Fibroblast of lung (primary cell): ENCODE measurements at regions not wholly inside any gene's neighbourhood (a gene's known extent, or its start where the extent isn't known, plus 50 kb on each side); places are given as distances from the start of the nearest gene placed in this dataset.
A peak's percentile ranks its signal among the peaks of the same experiment; 100 is the strongest.
"Not testable (repeated sequence)": the region's sequence is repeated elsewhere in the genome, so short reads cannot be mapped to it uniquely, and the experiment has no call there.

Source experiments
- DNase-seq, 2 donors: peaks; one replicate each; pipeline versions ENCODE4 v3.0.0 to v3.0.0-alpha.2; 2010; ENCODE audit warnings: low read depth in 2 of 2
- H2AFZ ChIP-seq: 2 replicates; pipeline ENCODE4 v1.5.1; 2012; ENCODE audit warnings: low read length, control low read depth, inconsistent platforms
- H3K27ac ChIP-seq: 2 replicates; pipeline ENCODE4 v1.5.1; 2011; ENCODE audit warnings: low read length, control low read depth; ENCODE audit not compliant: insufficient read depth
- H3K27me3 ChIP-seq: 2 replicates; pipeline ENCODE4 v1.5.1; 2011; ENCODE audit warnings: mild to moderate bottlenecking, low read length; ENCODE audit not compliant: control insufficient read depth, insufficient read depth
- H3K36me3 ChIP-seq: 2 replicates; pipeline ENCODE4 v1.5.1; 2011; ENCODE audit warnings: low read length; ENCODE audit not compliant: control insufficient read depth, insufficient read depth
- H3K4me1 ChIP-seq: 2 replicates; pipeline ENCODE4 v1.5.1; 2011; ENCODE audit warnings: low read length; ENCODE audit not compliant: control insufficient read depth, insufficient read depth; ENCODE audit errors: extremely low read depth
- H3K4me2 ChIP-seq: 2 replicates; pipeline ENCODE4 v1.5.1; 2011; ENCODE audit warnings: low read length, control low read depth; ENCODE audit not compliant: insufficient read depth; ENCODE audit errors: extremely low read depth
- H3K4me3 ChIP-seq, 4 experiments: fragments of 200-600 bp in 1 of 4; sonication (generic) in 1 of 4; replicated peaks in 1 of 4; 2 replicates each; pipeline ENCODE4 v1.5.1; 2011 to 2016; ENCODE audit warnings: low read length in 4 of 4, low read depth in 3 of 4, mild to moderate bottlenecking in 3 of 4, control low read depth in 2 of 4, inconsistent platforms in 1 of 4, mixed read lengths in 1 of 4; ENCODE audit not compliant: insufficient read depth in 1 of 4; ENCODE audit errors: control extremely low read depth in 1 of 4
- H3K79me2 ChIP-seq: 2 replicates; pipeline ENCODE4 v1.5.1; 2012; ENCODE audit warnings: mild to moderate bottlenecking, low read length, inconsistent platforms; ENCODE audit not compliant: control insufficient read depth, insufficient read depth
- H3K9ac ChIP-seq: 2 replicates; pipeline ENCODE4 v1.5.1; 2011; ENCODE audit warnings: mild to moderate bottlenecking, low read length, control low read depth; ENCODE audit not compliant: insufficient read depth
- H3K9me3 ChIP-seq: 2 replicates; pipeline ENCODE4 v1.5.1; 2012; ENCODE audit warnings: low read depth, low read length; ENCODE audit not compliant: control insufficient read depth, insufficient read depth
- H4K20me1 ChIP-seq: 2 replicates; pipeline ENCODE4 v1.5.1; 2011; ENCODE audit warnings: low read length; ENCODE audit not compliant: control insufficient read depth, insufficient read depth; ENCODE audit errors: extremely low read depth
- EZH2 ChIP-seq: IDR thresholded peaks from 2 replicates; pipeline ENCODE4 v1.5.1; 2012; ENCODE audit warnings: low read length, control low read depth, mild to moderate bottlenecking; ENCODE audit errors: missing control alignments
- TF ChIP-seq, protein P1 (sequence below), 2 donors: IDR thresholded peaks in 1 of 2; conservative IDR thresholded peaks in 1 of 2; 1 replicate in 1 of 2; 2 replicates in 1 of 2; pipeline ENCODE4 v1.5.1; 2011 to 2012; ENCODE audit warnings: low read length in 2 of 2, control low read depth in 1 of 2, inconsistent platforms in 1 of 2, low read depth in 1 of 2, mild to moderate bottlenecking in 1 of 2

DNA sequence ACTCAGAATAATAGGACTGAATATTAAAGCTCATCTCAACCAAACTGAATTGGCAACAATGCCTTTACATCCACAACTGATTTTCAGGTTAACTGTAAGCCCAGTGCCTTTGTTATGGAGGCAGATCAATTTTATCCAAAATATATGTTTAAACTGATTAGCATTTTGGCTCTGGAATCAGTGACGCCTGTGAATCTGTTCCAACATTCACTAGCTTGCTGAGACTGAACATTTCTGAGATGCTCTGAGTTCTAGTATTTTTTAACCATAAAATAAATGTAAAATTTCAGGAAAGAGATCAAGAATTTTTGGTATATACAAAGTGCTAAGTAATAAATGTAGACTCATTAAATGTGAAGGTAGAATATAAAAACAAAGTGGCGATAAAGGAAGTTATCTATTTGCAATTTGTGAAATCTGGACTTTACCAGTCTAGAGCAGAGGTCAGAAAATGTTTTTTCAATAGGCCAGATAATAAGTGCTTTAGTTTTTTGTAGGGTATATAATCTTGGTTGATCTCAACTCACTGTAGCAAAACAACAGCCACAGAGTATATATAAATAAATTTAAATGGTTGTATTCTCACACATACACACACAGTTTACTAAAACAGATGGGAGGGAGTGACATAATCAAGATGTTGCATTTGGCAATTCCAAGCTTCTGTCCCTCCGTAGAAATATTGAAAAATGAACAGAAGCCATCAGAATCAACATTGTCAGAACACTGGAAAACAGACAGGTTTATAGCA is 560.3 kb downstream of the ZWINT start:
- H2AFZ ChIP-seq: no peak overlapping the region
- no peaks in the 10 kb centered on the region for H3K79me2 ChIP-seq
- H3K9ac ChIP-seq: no peak overlapping the region
- no peak overlapping the region for H3K4me3 ChIP-seq
- H4K20me1 ChIP-seq: no peaks in the 10 kb centered on the region
- H3K9me3 ChIP-seq: no peaks in the 10 kb centered on the region
- no peak overlapping the region for H3K4me2 ChIP-seq
- H3K36me3 ChIP-seq: no peaks in the 10 kb centered on the region
- TF ChIP-seq EZH2: no peak
- TF ChIP-seq, protein P1, sequence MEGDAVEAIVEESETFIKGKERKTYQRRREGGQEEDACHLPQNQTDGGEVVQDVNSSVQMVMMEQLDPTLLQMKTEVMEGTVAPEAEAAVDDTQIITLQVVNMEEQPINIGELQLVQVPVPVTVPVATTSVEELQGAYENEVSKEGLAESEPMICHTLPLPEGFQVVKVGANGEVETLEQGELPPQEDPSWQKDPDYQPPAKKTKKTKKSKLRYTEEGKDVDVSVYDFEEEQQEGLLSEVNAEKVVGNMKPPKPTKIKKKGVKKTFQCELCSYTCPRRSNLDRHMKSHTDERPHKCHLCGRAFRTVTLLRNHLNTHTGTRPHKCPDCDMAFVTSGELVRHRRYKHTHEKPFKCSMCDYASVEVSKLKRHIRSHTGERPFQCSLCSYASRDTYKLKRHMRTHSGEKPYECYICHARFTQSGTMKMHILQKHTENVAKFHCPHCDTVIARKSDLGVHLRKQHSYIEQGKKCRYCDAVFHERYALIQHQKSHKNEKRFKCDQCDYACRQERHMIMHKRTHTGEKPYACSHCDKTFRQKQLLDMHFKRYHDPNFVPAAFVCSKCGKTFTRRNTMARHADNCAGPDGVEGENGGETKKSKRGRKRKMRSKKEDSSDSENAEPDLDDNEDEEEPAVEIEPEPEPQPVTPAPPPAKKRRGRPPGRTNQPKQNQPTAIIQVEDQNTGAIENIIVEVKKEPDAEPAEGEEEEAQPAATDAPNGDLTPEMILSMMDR (conservative IDR thresholded peaks at IDR 0.05 in 1 of 2, IDR thresholded peaks at IDR 0.05 in 1 of 2; ENCODE audit: low read depth in 1 of 2, low read length in 2 of 2): no peak
- no peaks in the 10 kb centered on the region for H3K4me1 ChIP-seq
- no peak overlapping the region for H3K27ac ChIP-seq
- DNase-seq: no peak
- no peaks in the 10 kb centered on the region for H3K27me3 ChIP-seq

DNA sequence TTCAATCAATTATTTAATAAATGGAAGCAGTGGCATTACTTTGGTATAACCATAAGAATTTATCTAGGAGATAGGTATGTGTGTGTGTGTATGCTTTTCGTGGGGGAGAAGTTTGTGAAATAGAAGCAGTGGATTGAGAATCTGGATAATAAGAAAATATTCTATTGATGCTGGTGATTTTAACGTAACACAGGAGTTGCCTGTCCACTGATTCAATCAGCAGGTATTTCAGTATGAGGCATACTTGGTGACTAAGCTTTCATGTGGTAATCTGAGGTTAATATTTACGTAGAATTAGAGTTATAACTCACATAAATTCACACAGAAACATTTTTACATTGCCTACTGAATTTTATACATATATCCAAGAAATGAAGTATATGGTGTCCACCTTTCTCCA is 568.0 kb downstream of the ZWINT start:
- H2AFZ ChIP-seq: no peak overlapping the region
- H3K4me3 ChIP-seq: no peak overlapping the region
- H3K9ac ChIP-seq: no peak overlapping the region
- no peaks in the 10 kb centered on the region for H3K4me1 ChIP-seq
- no peak for TF ChIP-seq EZH2
- TF ChIP-seq, protein P1 (conservative IDR thresholded peaks at IDR 0.05 in 1 of 2, IDR thresholded peaks at IDR 0.05 in 1 of 2; ENCODE audit: low read depth in 1 of 2, low read length in 2 of 2): no peak
- H3K27ac ChIP-seq: no peak overlapping the region
- H3K4me2 ChIP-seq: no peak overlapping the region
- DNase-seq: peak in 1 of 2 donors; percentile 0
- no peaks in the 10 kb centered on the region for H3K79me2 ChIP-seq
- H3K9me3 ChIP-seq: no peaks in the 10 kb centered on the region
- H4K20me1 ChIP-seq: no peaks in the 10 kb centered on the region
- H3K36me3 ChIP-seq: no peaks in the 10 kb centered on the region
- H3K27me3 ChIP-seq: no peaks in the 10 kb centered on the region

DNA sequence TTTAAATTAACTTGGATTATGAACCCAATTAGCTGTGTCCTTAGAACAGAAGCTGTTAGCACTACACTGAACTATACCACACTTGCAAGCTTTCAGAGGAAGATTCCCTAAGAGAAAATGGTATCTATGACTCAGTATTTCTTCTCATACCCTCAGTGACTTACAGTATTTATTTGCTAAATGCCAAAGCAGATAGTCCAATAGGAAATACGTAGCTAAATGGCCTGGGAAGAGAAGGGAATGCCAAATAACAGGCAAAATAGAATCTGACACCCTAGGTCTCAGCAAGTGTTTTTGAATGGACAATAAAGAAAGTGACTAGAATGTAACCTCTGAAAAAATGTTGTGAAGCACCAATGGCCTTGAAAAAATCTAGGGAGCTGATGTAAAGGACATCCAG is 570.8 kb downstream of the ZWINT start:
- H2AFZ ChIP-seq, H3K4me3 ChIP-seq, H3K27ac ChIP-seq, H3K36me3 ChIP-seq, H4K20me1 ChIP-seq, H3K4me2 ChIP-seq, H3K9me3 ChIP-seq, H3K27me3 ChIP-seq, H3K9ac ChIP-seq, H3K4me1 ChIP-seq, H3K79me2 ChIP-seq, DNase-seq: not testable (repeated sequence)
